ENCODE measurements at regions not wholly inside any gene's neighbourhood (a gene's known extent, or its start where the extent isn't known, plus 50 kb on each side); places are given as distances from the start of the nearest gene placed in this dataset.

DNA sequence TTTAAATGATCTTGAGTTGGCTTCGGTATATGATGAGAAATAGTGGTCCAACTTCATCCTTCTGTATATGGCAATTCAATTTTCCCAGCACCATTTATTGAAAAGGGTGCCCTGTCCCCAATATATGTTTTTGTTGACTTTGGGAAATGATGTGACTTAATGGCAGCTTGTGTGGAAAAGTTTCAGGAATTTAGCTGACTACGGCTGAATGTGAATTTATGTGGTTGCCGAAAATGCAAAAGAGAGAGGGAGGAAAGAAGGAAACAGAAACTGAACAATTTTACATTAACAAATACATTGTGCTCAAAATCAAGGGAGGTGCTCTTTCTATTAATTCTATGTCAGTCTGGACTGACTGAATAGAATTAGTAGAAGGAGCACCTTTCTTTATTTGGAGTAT, 101.8 kb upstream of the CYSLTR1 start:
- DNase-seq (ENCODE audit: low read depth): no peak
- TF ChIP-seq, protein P1, sequence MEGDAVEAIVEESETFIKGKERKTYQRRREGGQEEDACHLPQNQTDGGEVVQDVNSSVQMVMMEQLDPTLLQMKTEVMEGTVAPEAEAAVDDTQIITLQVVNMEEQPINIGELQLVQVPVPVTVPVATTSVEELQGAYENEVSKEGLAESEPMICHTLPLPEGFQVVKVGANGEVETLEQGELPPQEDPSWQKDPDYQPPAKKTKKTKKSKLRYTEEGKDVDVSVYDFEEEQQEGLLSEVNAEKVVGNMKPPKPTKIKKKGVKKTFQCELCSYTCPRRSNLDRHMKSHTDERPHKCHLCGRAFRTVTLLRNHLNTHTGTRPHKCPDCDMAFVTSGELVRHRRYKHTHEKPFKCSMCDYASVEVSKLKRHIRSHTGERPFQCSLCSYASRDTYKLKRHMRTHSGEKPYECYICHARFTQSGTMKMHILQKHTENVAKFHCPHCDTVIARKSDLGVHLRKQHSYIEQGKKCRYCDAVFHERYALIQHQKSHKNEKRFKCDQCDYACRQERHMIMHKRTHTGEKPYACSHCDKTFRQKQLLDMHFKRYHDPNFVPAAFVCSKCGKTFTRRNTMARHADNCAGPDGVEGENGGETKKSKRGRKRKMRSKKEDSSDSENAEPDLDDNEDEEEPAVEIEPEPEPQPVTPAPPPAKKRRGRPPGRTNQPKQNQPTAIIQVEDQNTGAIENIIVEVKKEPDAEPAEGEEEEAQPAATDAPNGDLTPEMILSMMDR (conservative IDR thresholded peaks at IDR 0.05; ENCODE audit: low read depth, low read length): no peak
- H3K4me3 ChIP-seq (ENCODE audit: low read length): no peak overlapping the region

DNA sequence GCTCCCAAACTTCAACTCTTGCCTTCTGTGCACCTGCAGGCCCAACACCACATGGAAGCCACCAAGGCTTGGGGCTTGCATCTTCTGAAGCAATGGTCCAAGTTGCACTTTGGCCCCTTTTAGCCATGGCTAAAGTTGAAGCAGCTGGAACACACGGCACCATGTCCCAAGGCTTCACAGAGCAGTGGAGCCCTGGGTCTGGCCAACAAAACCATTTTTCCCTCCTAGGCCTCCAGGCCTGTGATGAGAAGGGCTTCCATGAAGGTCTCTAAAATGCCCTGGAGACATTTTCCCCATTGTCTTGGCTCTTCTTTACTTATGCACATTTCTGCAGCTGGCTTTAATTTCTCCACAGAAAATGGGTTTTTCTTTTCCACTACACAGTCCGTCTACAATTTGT, 61.3 kb upstream of the CYSLTR1 start:
- DNase-seq (ENCODE audit: low read depth): no peak
- no peak overlapping the region for H3K4me3 ChIP-seq (ENCODE audit: low read length)
- TF ChIP-seq, protein P1 (conservative IDR thresholded peaks at IDR 0.05; ENCODE audit: low read depth, low read length): no peak

DNA sequence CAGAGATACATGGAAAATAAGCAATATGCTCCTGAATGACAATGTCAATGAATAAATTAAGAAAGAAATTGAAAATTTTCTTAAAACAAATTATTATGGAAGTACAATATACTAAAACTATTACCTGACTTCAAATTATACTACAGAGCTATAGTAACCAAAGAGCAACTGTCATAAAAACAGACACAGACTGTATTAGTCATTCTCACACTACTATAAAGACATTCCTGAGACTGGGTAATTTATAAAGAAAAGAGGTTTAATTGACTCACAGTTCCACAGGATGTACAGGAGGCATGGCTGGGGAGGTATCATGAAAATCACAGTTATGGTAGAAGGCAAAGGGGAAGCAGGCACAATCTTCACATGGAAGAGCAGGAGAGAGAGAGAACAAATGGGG, 60.0 kb upstream of the CYSLTR1 start:
- DNase-seq (ENCODE audit: low read depth): no peak
- no peak overlapping the region for H3K4me3 ChIP-seq (ENCODE audit: low read length)
- TF ChIP-seq, protein P1 (conservative IDR thresholded peaks at IDR 0.05; ENCODE audit: low read depth, low read length): no peak

DNA sequence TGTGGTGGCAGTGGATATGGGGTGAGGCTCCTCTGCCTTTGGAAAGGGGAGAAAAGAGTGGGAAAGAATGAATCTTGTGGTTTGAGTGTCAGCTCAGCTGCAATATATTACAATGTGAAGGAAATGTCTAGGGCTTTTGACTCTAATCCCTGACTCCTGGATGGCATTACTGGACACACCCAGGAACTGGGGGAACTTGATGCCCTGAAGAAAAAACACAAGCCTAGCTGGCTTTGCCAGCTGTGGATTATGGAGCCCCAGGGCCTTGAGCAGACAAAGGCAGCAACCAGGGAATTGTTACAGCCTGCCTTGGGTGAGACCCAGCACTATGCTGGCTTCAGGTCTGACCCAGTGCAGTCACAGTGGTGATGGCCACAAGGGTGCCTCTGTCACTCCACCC, 57.1 kb upstream of the CYSLTR1 start:
- no peak for DNase-seq (ENCODE audit: low read depth)
- TF ChIP-seq, protein P1 (conservative IDR thresholded peaks at IDR 0.05; ENCODE audit: low read depth, low read length): no peak

DNA sequence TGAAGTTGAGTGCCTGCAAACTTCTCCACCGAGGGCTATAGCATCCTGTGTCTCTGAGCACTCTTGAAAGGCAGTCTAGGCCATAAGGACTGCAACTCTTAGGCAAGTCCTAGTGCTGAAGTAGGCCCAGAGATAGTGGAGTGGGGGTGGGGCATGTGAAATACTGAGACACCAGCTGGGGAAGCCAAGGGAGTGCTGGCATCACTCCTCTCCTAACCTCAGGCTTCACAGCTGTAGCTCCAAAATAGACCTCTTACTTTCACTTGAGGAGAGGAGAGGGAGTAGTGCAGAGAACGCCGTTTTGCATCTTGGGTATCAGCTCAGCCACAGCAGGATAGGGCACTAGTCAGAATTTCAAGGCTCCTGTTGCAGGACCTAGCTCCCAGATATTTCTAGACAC, 56.2 kb upstream of the CYSLTR1 start:
- H3K4me3 ChIP-seq (ENCODE audit: low read length): no peak overlapping the region
- TF ChIP-seq, protein P1 (conservative IDR thresholded peaks at IDR 0.05; ENCODE audit: low read depth, low read length): no peak
- no peak for DNase-seq (ENCODE audit: low read depth)

More for the DNA sequence above, 57.1 kb upstream of the CYSLTR1 start:
- H3K4me3 ChIP-seq (ENCODE audit: low read length): no peak overlapping the region

DNA sequence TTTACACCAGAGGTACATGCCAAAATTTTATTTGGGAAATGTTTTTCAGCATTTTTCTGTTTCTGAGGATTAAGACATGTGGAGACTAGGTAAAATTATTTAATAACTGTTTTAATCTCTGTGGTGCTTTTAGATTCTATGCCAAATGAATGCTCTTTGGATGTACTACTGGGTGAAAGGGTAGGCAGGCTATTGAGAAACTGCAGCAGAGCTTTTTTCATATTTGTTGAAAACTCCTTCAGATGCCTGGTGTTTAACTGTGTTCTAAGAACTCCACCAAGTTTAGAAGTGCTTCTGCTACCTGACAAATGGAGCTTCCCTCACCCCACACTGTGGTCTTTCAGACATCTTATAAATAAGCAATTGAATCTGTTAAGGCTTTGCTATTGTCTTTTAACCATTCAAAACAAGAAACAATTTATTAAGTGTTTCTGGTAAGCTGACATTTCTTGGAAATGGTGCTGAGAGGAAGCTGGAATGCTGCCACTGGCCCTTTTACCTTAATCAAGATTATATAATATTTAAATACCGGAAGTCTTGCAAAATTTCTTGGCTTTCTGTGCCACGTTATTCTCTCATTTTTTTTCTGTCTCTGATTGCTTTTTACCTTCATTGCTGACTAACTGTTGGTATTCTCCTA, 51.2 kb upstream of the CYSLTR1 start:
- H3K4me3 ChIP-seq (ENCODE audit: low read length): no peak overlapping the region
- DNase-seq (ENCODE audit: low read depth): no peak
- TF ChIP-seq, protein P1 (conservative IDR thresholded peaks at IDR 0.05; ENCODE audit: low read depth, low read length): no peak
